ENCODE measurements at regions not wholly inside any gene's neighbourhood (a gene's known extent, or its start where the extent isn't known, plus 50 kb on each side); places are given as distances from the start of the nearest gene placed in this dataset.

- TF ChIP-seq CTCF (conservative IDR thresholded peaks at IDR 0.05; ENCODE audit: low read length) (no peak), EZH2phosphoT487 (IDR thresholded peaks at IDR 0.05; ENCODE audit: borderline replicate concordance) (no peak)
Measured at GRCh38 chr13:63184693-63185092, 1769.0 kb upstream of the PCDH20 start.

Data from Loucy (cell line).